ENCODE measurements at regions not wholly inside any gene's neighbourhood (a gene's known extent, or its start where the extent isn't known, plus 50 kb on each side); places are given as distances from the start of the nearest gene placed in this dataset.
"Not testable (repeated sequence)": the region's sequence is repeated elsewhere in the genome, so short reads cannot be mapped to it uniquely, and the experiment has no call there.

DNA sequence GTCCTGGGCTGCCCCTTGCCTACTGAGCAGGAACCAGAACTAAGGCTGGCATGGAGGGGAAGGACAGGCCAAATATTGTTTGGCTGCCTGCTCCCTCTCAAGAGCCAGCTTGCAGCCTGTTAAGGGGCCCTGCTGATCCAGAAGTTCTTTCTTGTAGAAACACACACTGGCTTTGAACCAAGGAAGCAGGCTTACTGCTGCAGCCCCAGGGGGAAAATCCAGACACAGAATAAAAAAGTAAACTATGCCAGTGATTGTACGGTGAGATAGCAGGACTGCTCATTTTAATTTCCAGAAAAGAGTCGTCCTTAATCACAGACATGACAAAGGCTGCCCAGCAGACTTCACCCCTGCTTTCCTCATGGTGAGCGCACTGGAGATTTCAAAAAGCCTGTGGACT is 371.6 kb downstream of the ANAPC1 start:
- BruUV-seq (replicated peaks); dilution Hi-C loops (cut with MboI; ENCODE audit: extremely low pct_ligation_motif_present, low sequenced_read_pairs); CTCF ChIA-PET; H3K9me3 ChIP-seq (replicated peaks; ENCODE audit: control insufficient read depth, insufficient read depth, low read length); POLR2A ChIA-PET; H3K36me3 ChIP-seq (ENCODE audit: control insufficient read depth in 2 of 2, extremely low read depth in 1 of 2, insufficient read depth in 2 of 2, low read length in 2 of 2); H4K20me1 ChIP-seq (replicated peaks; ENCODE audit: control insufficient read depth, extremely low read depth, insufficient read depth, low read length); H2AFZ ChIP-seq (ENCODE audit: low read depth, low read length); H3K27ac ChIP-seq (ENCODE audit: insufficient read depth, low read depth, low read length); intact Hi-C loops (cut with micrococcal nuclease); H3K9ac ChIP-seq (replicated peaks; ENCODE audit: extremely low read depth, insufficient read depth, low read length); H3K4me1 ChIP-seq (ENCODE audit: control insufficient read depth, extremely low read depth, insufficient read depth, low read length); H3K27me3 ChIP-seq (ENCODE audit: control insufficient read depth in 2 of 2, insufficient read depth in 2 of 2, low read length in 2 of 2); FAIRE-seq; DNase-seq (ENCODE audit: low read depth, low spot score); H3K79me2 ChIP-seq (ENCODE audit: control insufficient read depth, insufficient read depth, low read length); H3K4me3 ChIP-seq (replicated peaks in 1 of 3; ENCODE audit: insufficient read depth in 1 of 3, low read depth in 1 of 3, low read length in 3 of 3); H3K9me1 ChIP-seq (replicated peaks; ENCODE audit: control insufficient read depth, extremely low read depth, insufficient read depth, low read length); H3K4me2 ChIP-seq (ENCODE audit: insufficient read depth, low read length): not testable (repeated sequence)

DNA sequence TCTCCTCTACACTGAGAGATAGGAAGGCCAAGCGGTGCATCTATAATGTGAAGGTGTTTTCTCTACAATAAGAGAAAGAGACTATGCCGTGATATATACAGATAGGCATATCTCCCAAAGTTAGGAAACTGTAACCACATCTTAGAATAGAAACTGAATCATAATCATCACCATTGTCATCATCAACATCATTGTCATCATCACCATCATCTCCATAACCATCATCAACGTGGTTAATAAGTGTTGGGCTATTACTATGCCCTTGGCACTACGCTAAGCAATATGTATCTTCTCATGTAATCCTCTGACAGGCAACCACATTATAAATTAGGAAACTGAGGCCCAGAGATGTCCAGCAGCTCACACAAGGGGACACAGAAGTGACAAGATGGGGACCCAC is 369.9 kb downstream of the ANAPC1 start:
- CTCF ChIA-PET; H3K27ac ChIP-seq (ENCODE audit: insufficient read depth, low read depth, low read length); POLR2A ChIA-PET; intact Hi-C loops (cut with micrococcal nuclease); H3K4me3 ChIP-seq (replicated peaks in 1 of 3; ENCODE audit: insufficient read depth in 1 of 3, low read depth in 1 of 3, low read length in 3 of 3); H3K9me3 ChIP-seq (replicated peaks; ENCODE audit: control insufficient read depth, insufficient read depth, low read length); H3K9ac ChIP-seq (replicated peaks; ENCODE audit: extremely low read depth, insufficient read depth, low read length); BruUV-seq (replicated peaks); H3K79me2 ChIP-seq (ENCODE audit: control insufficient read depth, insufficient read depth, low read length); DNase-seq (ENCODE audit: low read depth, low spot score); H3K9me1 ChIP-seq (replicated peaks; ENCODE audit: control insufficient read depth, extremely low read depth, insufficient read depth, low read length); H3K4me1 ChIP-seq (ENCODE audit: control insufficient read depth, extremely low read depth, insufficient read depth, low read length); H4K20me1 ChIP-seq (replicated peaks; ENCODE audit: control insufficient read depth, extremely low read depth, insufficient read depth, low read length); dilution Hi-C loops (cut with MboI; ENCODE audit: extremely low pct_ligation_motif_present, low sequenced_read_pairs); H3K27me3 ChIP-seq (ENCODE audit: control insufficient read depth in 2 of 2, insufficient read depth in 2 of 2, low read length in 2 of 2); FAIRE-seq; H2AFZ ChIP-seq (ENCODE audit: low read depth, low read length); H3K4me2 ChIP-seq (ENCODE audit: insufficient read depth, low read length); H3K36me3 ChIP-seq (ENCODE audit: control insufficient read depth in 2 of 2, extremely low read depth in 1 of 2, insufficient read depth in 2 of 2, low read length in 2 of 2): not testable (repeated sequence)

DNA sequence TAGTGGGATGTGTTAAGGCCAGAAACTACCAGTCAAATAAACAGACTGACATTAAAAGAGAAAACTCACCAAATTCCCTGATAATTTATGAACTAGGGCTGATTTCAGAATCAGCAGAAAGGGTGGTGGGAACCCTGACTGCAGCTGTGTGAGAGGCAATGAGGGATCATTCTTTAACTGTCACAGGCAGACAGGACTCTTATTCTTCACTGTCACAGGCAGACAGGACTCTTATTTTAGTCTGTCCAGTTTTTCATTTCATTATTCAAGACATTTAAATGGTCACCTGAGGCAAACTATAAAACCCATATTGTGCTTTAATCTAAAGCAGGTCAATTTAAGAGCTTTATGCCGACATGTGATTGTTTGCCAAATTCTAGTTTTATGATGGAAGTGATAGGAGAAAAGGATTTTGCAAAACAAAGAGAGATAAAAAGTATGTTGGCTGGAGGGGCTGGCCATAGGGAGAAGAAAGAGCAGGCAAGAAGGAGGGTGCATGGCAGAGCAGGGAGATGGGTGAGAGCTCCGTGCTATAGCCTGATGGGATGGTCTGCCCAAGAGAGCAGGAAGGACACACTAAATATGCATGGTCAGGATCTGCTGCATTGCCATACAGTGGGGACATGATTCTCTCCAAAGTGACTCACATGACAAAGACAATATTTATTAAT is 366.8 kb downstream of the ANAPC1 start:
- H2AFZ ChIP-seq (ENCODE audit: low read depth, low read length); POLR2A ChIA-PET; H3K4me3 ChIP-seq (replicated peaks in 1 of 3; ENCODE audit: insufficient read depth in 1 of 3, low read depth in 1 of 3, low read length in 3 of 3); H3K4me2 ChIP-seq (ENCODE audit: insufficient read depth, low read length); dilution Hi-C loops (cut with MboI; ENCODE audit: extremely low pct_ligation_motif_present, low sequenced_read_pairs); H3K36me3 ChIP-seq (ENCODE audit: control insufficient read depth in 2 of 2, extremely low read depth in 1 of 2, insufficient read depth in 2 of 2, low read length in 2 of 2); H3K9me3 ChIP-seq (replicated peaks; ENCODE audit: control insufficient read depth, insufficient read depth, low read length); FAIRE-seq; H3K79me2 ChIP-seq (ENCODE audit: control insufficient read depth, insufficient read depth, low read length); CTCF ChIA-PET; H3K4me1 ChIP-seq (ENCODE audit: control insufficient read depth, extremely low read depth, insufficient read depth, low read length); H3K27ac ChIP-seq (ENCODE audit: insufficient read depth, low read depth, low read length); intact Hi-C loops (cut with micrococcal nuclease); BruUV-seq (replicated peaks); H3K27me3 ChIP-seq (ENCODE audit: control insufficient read depth in 2 of 2, insufficient read depth in 2 of 2, low read length in 2 of 2); DNase-seq (ENCODE audit: low read depth, low spot score); H3K9me1 ChIP-seq (replicated peaks; ENCODE audit: control insufficient read depth, extremely low read depth, insufficient read depth, low read length); H3K9ac ChIP-seq (replicated peaks; ENCODE audit: extremely low read depth, insufficient read depth, low read length); H4K20me1 ChIP-seq (replicated peaks; ENCODE audit: control insufficient read depth, extremely low read depth, insufficient read depth, low read length): not testable (repeated sequence)

GRCh38 chr2:111517721-111518053 is 366.3 kb downstream of the ANAPC1 start:
- CTCF ChIA-PET; H2AFZ ChIP-seq (ENCODE audit: low read depth, low read length); FAIRE-seq; H3K36me3 ChIP-seq (ENCODE audit: control insufficient read depth in 2 of 2, extremely low read depth in 1 of 2, insufficient read depth in 2 of 2, low read length in 2 of 2); BruUV-seq (replicated peaks); H3K9me3 ChIP-seq (replicated peaks; ENCODE audit: control insufficient read depth, insufficient read depth, low read length); H3K27ac ChIP-seq (ENCODE audit: insufficient read depth, low read depth, low read length); H3K9me1 ChIP-seq (replicated peaks; ENCODE audit: control insufficient read depth, extremely low read depth, insufficient read depth, low read length); H3K9ac ChIP-seq (replicated peaks; ENCODE audit: extremely low read depth, insufficient read depth, low read length); H3K27me3 ChIP-seq (ENCODE audit: control insufficient read depth in 2 of 2, insufficient read depth in 2 of 2, low read length in 2 of 2); intact Hi-C loops (cut with micrococcal nuclease); POLR2A ChIA-PET; DNase-seq (ENCODE audit: low read depth, low spot score); H3K4me3 ChIP-seq (replicated peaks in 1 of 3; ENCODE audit: insufficient read depth in 1 of 3, low read depth in 1 of 3, low read length in 3 of 3); H3K79me2 ChIP-seq (ENCODE audit: control insufficient read depth, insufficient read depth, low read length); H3K4me1 ChIP-seq (ENCODE audit: control insufficient read depth, extremely low read depth, insufficient read depth, low read length); dilution Hi-C loops (cut with MboI; ENCODE audit: extremely low pct_ligation_motif_present, low sequenced_read_pairs); H4K20me1 ChIP-seq (replicated peaks; ENCODE audit: control insufficient read depth, extremely low read depth, insufficient read depth, low read length); H3K4me2 ChIP-seq (ENCODE audit: insufficient read depth, low read length): not testable (repeated sequence)
